Stomach (tissue), 8 donors: ENCODE measurements at regions not wholly inside any gene's neighbourhood (a gene's known extent, or its start where the extent isn't known, plus 50 kb on each side); places are given as distances from the start of the nearest gene placed in this dataset.

Experiments
- DNase-seq, 2 donors: peaks; one replicate each; pipeline versions ENCODE4 v3.0.0 to v3.0.0-alpha.2; 2013 to 2019
- H3K27ac ChIP-seq, 5 donors: fragments of 200-600 bp in 4 of 5; sonication (generic) in 4 of 5; one replicate each; pipeline ENCODE4 v1.5.1; 2013 to 2019; ENCODE audit warnings: mild to moderate bottlenecking in 1 of 5, moderate library complexity in 1 of 5
- H3K27me3 ChIP-seq, 3 donors: fragments of 200-600 bp; sonication (generic); one replicate each; pipeline ENCODE4 v1.5.1; 2017 to 2019; ENCODE audit warnings: mixed run types in 1 of 3
- H3K36me3 ChIP-seq, 4 donors: fragments of 200-600 bp; sonication (generic); 1 replicate in 3 of 4; 2 replicates in 1 of 4; pipeline ENCODE4 v1.5.1; 2016 to 2019
- H3K4me1 ChIP-seq, 4 donors: fragments of 200-600 bp; sonication (generic); one replicate each; pipeline ENCODE4 v1.5.1; 2016 to 2019
- H3K4me3 ChIP-seq, 4 donors: fragments of 200-600 bp; sonication (generic) in 3 of 4; one replicate each; pipeline ENCODE4 v1.5.1; 2016 to 2019; ENCODE audit warnings: mild to moderate bottlenecking in 1 of 4
- H3K9me3 ChIP-seq, 4 donors: fragments of 200-600 bp; sonication (generic); one replicate each; pipeline ENCODE4 v1.5.1; 2016 to 2019
- EP300 ChIP-seq: sonication (generic); formaldehyde crosslinking; IDR thresholded peaks from one replicate; pipeline ENCODE4 v1.6.1; 2017; ENCODE audit warnings: antibody characterized with exemption
- POLR2A ChIP-seq, 4 donors: fragments of 450-650 bp; IDR thresholded peaks; one replicate each; pipeline ENCODE4 v1.6.1; 2016; ENCODE audit warnings: antibody characterized with exemption in 4 of 4, control low read depth in 2 of 4, mild to moderate bottlenecking in 1 of 4, moderate library complexity in 1 of 4
- POLR2AphosphoS5 ChIP-seq, 3 donors: sonication (generic); formaldehyde crosslinking; IDR thresholded peaks; one replicate each; pipeline ENCODE4 v1.6.1; 2016; ENCODE audit warnings: antibody characterized with exemption in 3 of 3
- WGBS, 5 donors: extraction: QIAGEN DNeasy Blood & Tissue Kit in 3 of 5; methylation state at CpG; one replicate each; pipeline versions ENCODE4 v1.1.5 to v1.1.7; 2013 to 2018; 5-methylcytosine and 5-hydroxymethylcytosine counted together
- intact Hi-C: fragments of 100-400 bp; cut with DNase I; formaldehyde crosslinking; loops from one replicate; pipeline ENCODE4 v1.15.1; 2023; ENCODE audit warnings: low total_unique reads
- TF ChIP-seq, protein P1 (sequence below), 7 experiments: fragments of 450-650 bp in 4 of 7; fragments of 200-600 bp in 3 of 7; sonication (generic) in 3 of 7; IDR thresholded peaks; one replicate each; pipeline ENCODE4 v1.5.1; 2016 to 2019; ENCODE audit warnings: antibody characterized with exemption in 7 of 7, control low read depth in 2 of 7, mild to moderate bottlenecking in 1 of 7
- donor health status: healthy with polysubstance abuse.
- donor health status: Bipolar disorder and iron deficiency.
- donor health status: healthy.

DNA sequence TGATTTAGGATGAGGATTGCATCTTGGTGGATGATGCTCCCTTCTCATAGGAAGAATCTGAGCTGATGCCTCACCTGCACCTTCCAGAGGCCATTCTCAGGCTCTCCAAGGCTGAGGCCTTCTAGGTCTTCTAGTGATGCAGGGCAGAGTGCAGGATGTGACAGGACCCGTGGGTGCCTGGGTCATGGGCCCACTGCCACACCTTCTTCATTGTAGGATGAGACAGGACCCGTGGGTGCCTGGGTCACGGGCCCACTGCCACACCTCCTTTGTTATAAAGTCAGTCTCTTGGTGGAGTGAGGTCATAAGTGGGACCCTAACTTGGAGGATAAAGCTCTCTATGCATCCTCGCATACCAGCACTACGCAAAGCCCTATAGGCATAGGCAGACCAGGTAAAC, 109.9 kb upstream of the TCERG1L start:
- Histone ChIP-seq H3K27ac (no peak overlapping the region), H3K4me3 (no peak overlapping the region), H3K36me3 (no peaks in the 10 kb centered on the region), H3K4me1 (no peaks in the 10 kb centered on the region), H3K9me3 (peaks cover 0 to 10% (median 4%) of the 10 kb centered on the region in 4 donors), H3K27me3 (peaks cover 0 to 29% (median 0%) of the 10 kb centered on the region in 3 donors)
- DNase-seq = no peak
- WGBS, 5 donors = 72 to 92% (median 76%) methylated on average over 5 of the region's 5 CpGs
- intact Hi-C loops = no loop called here
- TF ChIP-seq, protein P1, sequence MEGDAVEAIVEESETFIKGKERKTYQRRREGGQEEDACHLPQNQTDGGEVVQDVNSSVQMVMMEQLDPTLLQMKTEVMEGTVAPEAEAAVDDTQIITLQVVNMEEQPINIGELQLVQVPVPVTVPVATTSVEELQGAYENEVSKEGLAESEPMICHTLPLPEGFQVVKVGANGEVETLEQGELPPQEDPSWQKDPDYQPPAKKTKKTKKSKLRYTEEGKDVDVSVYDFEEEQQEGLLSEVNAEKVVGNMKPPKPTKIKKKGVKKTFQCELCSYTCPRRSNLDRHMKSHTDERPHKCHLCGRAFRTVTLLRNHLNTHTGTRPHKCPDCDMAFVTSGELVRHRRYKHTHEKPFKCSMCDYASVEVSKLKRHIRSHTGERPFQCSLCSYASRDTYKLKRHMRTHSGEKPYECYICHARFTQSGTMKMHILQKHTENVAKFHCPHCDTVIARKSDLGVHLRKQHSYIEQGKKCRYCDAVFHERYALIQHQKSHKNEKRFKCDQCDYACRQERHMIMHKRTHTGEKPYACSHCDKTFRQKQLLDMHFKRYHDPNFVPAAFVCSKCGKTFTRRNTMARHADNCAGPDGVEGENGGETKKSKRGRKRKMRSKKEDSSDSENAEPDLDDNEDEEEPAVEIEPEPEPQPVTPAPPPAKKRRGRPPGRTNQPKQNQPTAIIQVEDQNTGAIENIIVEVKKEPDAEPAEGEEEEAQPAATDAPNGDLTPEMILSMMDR (IDR thresholded peaks at IDR 0.05) = no peak
- no peak for TF ChIP-seq POLR2A (IDR thresholded peaks at IDR 0.05)
- no peak for TF ChIP-seq EP300
- no peak for TF ChIP-seq POLR2AphosphoS5 (IDR thresholded peaks at IDR 0.05)

DNA sequence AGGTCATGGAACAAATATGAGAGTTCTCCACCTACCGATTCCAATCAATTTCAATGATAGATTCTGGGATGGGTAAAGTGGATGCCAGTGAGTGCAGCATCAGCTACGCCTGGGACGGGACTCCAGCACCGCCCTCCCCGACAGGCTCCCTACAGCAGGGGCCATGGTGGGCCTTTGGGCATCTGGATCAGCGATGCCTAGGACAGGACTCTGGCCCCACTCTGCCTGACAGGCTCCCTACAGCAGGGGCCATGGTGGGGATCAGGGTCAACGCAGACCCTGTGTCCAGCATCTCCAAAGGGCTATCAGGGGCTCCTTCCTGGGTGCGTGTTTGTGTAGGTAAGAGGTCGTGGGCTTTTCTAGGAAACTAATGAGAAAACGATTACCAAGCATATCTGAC, 111.2 kb upstream of the TCERG1L start:
- no peaks in the 10 kb centered on the region for H3K36me3 ChIP-seq
- no peak overlapping the region for H3K4me3 ChIP-seq
- peaks cover 0 to 30% (median 0%) of the 10 kb centered on the region in 3 donors for H3K27me3 ChIP-seq
- intact Hi-C loops = no loop called here
- no peaks in the 10 kb centered on the region for H3K9me3 ChIP-seq
- H3K4me1 ChIP-seq = no peaks in the 10 kb centered on the region
- no peak for DNase-seq
- no peak for TF ChIP-seq POLR2A (IDR thresholded peaks at IDR 0.05)
- TF ChIP-seq, protein P1 (IDR thresholded peaks at IDR 0.05) = no peak
- no peak for TF ChIP-seq POLR2AphosphoS5 (IDR thresholded peaks at IDR 0.05)
- no peak for TF ChIP-seq EP300
- WGBS, 5 donors = 86 to 89% (median 88%) methylated on average over 10 of the region's 10 CpGs
- no peak overlapping the region for H3K27ac ChIP-seq

DNA sequence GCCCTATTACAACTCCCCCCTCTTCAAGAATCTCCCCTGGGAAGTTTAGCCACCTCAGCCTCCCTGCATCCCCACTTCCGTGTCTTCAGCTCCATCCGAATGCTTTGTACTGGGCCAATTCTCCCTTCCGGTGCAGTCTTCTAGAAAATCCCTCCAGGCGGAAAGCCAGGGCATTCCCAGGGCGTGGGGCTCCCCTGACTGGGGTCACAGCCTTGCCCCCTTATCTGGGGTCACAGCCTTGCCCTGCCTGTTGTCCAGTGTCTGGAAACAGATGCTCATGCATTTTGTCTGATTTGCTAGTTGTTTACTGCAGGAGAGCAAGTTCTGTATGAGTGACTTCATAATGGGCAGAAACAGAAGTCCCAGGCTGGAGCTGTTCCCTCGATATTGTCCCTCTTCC, 112.5 kb upstream of the TCERG1L start:
- Histone ChIP-seq H3K36me3 (no peaks in the 10 kb centered on the region), H3K4me3 (no peak overlapping the region), H3K4me1 (no peaks in the 10 kb centered on the region), H3K9me3 (no peaks in the 10 kb centered on the region), H3K27ac (no peak overlapping the region), H3K27me3 (peaks cover 0 to 33% (median 0%) of the 10 kb centered on the region in 3 donors)
- intact Hi-C loops = no loop called here
- 55 to 70% (median 68%) methylated on average over 6 of the region's 6 CpGs for WGBS, 5 donors
- TF ChIP-seq POLR2AphosphoS5 (IDR thresholded peaks at IDR 0.05) = no peak
- no peak for TF ChIP-seq POLR2A (IDR thresholded peaks at IDR 0.05)
- TF ChIP-seq EP300 = no peak
- TF ChIP-seq, protein P1 (IDR thresholded peaks at IDR 0.05) = no peak
- DNase-seq = no peak

DNA sequence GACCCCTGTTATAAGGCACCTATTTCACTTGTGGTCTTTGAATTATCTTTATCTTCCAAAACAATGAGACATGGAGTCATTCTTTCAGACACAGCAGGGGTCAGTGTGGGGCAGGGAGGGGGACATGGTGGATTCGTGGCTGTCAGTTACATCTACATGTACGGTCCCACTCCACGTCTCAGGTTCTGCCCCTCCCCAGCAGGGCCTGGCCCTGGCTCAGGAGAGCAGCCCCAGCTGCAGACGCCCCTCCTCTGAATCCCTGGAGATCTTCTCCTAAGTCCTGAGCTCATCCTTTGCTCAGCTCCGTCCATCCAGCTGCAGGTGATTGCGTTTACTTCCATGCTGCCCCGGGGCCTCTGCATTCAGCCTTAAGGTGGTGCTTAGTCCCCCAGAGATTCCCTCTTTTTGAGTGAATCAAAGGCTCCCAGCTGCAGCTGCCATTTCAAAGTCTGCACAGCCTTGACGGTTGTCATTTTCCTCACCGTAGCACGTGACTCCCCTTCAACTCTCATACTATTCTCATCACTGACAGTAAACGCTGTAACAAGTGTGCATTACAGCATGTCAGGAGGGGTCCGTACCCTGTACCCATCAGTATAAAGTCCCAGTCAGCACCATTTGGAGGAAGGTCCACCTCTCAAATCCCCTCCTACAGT, 113.4 kb upstream of the TCERG1L start:
- WGBS, 5 donors = 77 to 85% (median 81%) methylated on average over 12 of the region's 12 CpGs
- Histone ChIP-seq H3K4me1 (no peaks in the 10 kb centered on the region), H3K4me3 (no peak overlapping the region), H3K36me3 (no peaks in the 10 kb centered on the region), H3K27me3 (peaks cover 0 to 41% (median 0%) of the 10 kb centered on the region in 3 donors), H3K9me3 (no peaks in the 10 kb centered on the region), H3K27ac (no peak overlapping the region)
- intact Hi-C loops = no loop called here
- no peak for DNase-seq
- no peak for TF ChIP-seq POLR2AphosphoS5 (IDR thresholded peaks at IDR 0.05)
- no peak for TF ChIP-seq POLR2A (IDR thresholded peaks at IDR 0.05)
- no peak for TF ChIP-seq EP300
